Activated T-cell treated with anti-CD3 and anti-CD28 coated beads, Interleukin-2, amount 50 U/mL, for 48 hours (primary cell): ENCODE measurements at regions not wholly inside any gene's neighbourhood (a gene's known extent, or its start where the extent isn't known, plus 50 kb on each side); places are given as distances from the start of the nearest gene placed in this dataset.
"Not testable (repeated sequence)": the region's sequence is repeated elsewhere in the genome, so short reads cannot be mapped to it uniquely, and the experiment has no call there.

Experiments
- DNase-seq, 2 experiments: peaks; one replicate each; pipeline ENCODE4 v3.0.0-alpha.2; 2020

- no peak for DNase-seq
Observed at GRCh38 chr18:42486271-42486670, 531.2 kb downstream of the PIK3C3 start.

- no peak for DNase-seq
Observed at GRCh38 chr18:42508683-42509296, 553.8 kb downstream of the PIK3C3 start.

- no peak for DNase-seq
Observed at GRCh38 chr18:42509750-42510415, 554.8 kb downstream of the PIK3C3 start.

- no peak for DNase-seq
Observed at GRCh38 chr18:42510540-42510939, 555.5 kb downstream of the PIK3C3 start.

- DNase-seq: no peak
Observed at GRCh38 chr18:42513441-42513840, 558.4 kb downstream of the PIK3C3 start.

GRCh38 chr18:42514512-42514911 is 559.5 kb downstream of the PIK3C3 start:
- no peak for DNase-seq

GRCh38 chr18:42517896-42518295 is 562.9 kb downstream of the PIK3C3 start:
- DNase-seq: no peak

- not testable (repeated sequence) for DNase-seq
Observed at GRCh38 chr18:42518331-42518730, 563.3 kb downstream of the PIK3C3 start.

GRCh38 chr18:42520138-42520537 is 565.1 kb downstream of the PIK3C3 start:
- DNase-seq: no peak

- DNase-seq: no peak
Observed at GRCh38 chr18:42525905-42526304, 570.9 kb downstream of the PIK3C3 start.

- no peak for DNase-seq
Observed at GRCh38 chr18:42527766-42528165, 572.7 kb downstream of the PIK3C3 start.

GRCh38 chr18:42530276-42530675 is 575.2 kb downstream of the PIK3C3 start:
- no peak for DNase-seq

GRCh38 chr18:42532119-42532518 is 577.1 kb downstream of the PIK3C3 start:
- DNase-seq: no peak

GRCh38 chr18:42533009-42533575 is 578.1 kb downstream of the PIK3C3 start:
- no peak for DNase-seq

- no peak for DNase-seq
Observed at GRCh38 chr18:42533616-42534015, 578.6 kb downstream of the PIK3C3 start.

GRCh38 chr18:42534313-42534712 is 579.3 kb downstream of the PIK3C3 start:
- no peak for DNase-seq

- no peak for DNase-seq
Observed at GRCh38 chr18:42536442-42536841, 579.0 kb downstream of the RIT2 start.

- no peak for DNase-seq
Observed at GRCh38 chr18:42537291-42537690, 578.2 kb downstream of the RIT2 start.

GRCh38 chr18:42544901-42545300 is 570.6 kb downstream of the RIT2 start:
- DNase-seq: no peak

GRCh38 chr18:42545825-42546224 is 569.7 kb downstream of the RIT2 start:
- DNase-seq: no peak

GRCh38 chr18:42548493-42548892 is 567.0 kb downstream of the RIT2 start:
- no peak for DNase-seq

- DNase-seq: no peak
Observed at GRCh38 chr18:42549596-42549995, 565.9 kb downstream of the RIT2 start.

GRCh38 chr18:42552559-42552958 is 562.9 kb downstream of the RIT2 start:
- not testable (repeated sequence) for DNase-seq

- no peak for DNase-seq
Observed at GRCh38 chr18:42559069-42559690, 556.3 kb downstream of the RIT2 start.
